WI38 (cell line): ENCODE measurements at regions not wholly inside any gene's neighbourhood (a gene's known extent, or its start where the extent isn't known, plus 50 kb on each side); places are given as distances from the start of the nearest gene placed in this dataset.

Experiments used
- H3K4me3 ChIP-seq: 2 replicates; pipeline ENCODE4 v1.5.1; 2011; ENCODE audit warnings: low read depth, mild to moderate bottlenecking, control low read depth, low read length
- TF ChIP-seq, protein P1 (sequence below): IDR thresholded peaks from 2 replicates; pipeline ENCODE4 v1.5.1; 2012; ENCODE audit warnings: low read depth, mild to moderate bottlenecking, control low read depth, low read length

DNA sequence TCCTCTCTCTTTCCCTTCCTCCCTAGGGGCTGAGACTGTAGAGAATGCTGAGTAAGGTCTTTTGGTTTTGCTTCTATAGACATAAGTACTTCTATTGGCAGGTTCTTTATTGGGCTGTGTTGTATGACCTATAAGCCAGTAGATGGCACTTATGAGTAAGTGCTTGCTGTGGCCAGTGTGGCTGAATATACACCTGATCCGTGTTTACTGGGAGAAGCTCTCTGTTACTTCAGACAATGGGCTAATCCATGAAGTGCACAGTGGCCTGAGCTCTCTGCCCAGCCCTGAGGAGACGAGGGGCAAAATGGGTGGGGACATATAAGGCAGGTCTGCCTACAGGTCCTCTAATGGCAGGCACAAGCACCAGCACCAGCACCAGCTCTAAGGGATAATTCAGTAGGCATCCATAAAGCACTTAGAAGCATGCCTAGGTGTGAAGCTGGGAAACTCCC lies 610.3 kb downstream of the RNF144B start:
- TF ChIP-seq, protein P1, sequence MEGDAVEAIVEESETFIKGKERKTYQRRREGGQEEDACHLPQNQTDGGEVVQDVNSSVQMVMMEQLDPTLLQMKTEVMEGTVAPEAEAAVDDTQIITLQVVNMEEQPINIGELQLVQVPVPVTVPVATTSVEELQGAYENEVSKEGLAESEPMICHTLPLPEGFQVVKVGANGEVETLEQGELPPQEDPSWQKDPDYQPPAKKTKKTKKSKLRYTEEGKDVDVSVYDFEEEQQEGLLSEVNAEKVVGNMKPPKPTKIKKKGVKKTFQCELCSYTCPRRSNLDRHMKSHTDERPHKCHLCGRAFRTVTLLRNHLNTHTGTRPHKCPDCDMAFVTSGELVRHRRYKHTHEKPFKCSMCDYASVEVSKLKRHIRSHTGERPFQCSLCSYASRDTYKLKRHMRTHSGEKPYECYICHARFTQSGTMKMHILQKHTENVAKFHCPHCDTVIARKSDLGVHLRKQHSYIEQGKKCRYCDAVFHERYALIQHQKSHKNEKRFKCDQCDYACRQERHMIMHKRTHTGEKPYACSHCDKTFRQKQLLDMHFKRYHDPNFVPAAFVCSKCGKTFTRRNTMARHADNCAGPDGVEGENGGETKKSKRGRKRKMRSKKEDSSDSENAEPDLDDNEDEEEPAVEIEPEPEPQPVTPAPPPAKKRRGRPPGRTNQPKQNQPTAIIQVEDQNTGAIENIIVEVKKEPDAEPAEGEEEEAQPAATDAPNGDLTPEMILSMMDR = 0 out of 2 replicates have a peak, but pooled peaks have one; percentile 9

DNA sequence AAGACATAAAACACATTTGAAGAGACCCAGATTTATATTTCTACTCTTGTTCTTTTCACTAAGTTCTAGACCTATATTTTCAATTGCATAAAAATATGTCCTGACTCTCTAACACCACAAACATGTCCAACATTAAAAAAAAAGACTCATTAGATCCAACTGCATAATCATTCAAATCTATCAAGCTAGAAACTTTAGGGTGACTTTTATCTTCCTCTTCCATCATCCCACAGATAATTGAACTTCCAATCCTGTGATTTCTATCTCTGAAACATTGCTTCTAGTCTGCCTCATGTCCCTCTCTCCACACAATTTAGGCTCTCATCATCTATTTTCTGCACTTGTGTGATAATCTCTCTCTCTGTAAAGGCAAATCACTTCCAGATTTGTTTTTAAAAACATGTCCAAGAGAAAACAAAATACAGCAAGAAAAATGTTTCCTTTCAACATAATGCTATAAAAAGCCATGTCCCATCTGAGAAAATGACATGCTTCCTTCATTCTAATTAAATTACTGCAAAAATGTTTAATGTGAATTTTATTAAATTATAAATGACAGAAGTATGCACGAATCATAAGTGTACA lies 615.9 kb downstream of the RNF144B start:
- TF ChIP-seq, protein P1 = no peak

More for the DNA sequence above, 610.3 kb downstream of the RNF144B start:
- H3K4me3 ChIP-seq = no peak overlapping the region

DNA sequence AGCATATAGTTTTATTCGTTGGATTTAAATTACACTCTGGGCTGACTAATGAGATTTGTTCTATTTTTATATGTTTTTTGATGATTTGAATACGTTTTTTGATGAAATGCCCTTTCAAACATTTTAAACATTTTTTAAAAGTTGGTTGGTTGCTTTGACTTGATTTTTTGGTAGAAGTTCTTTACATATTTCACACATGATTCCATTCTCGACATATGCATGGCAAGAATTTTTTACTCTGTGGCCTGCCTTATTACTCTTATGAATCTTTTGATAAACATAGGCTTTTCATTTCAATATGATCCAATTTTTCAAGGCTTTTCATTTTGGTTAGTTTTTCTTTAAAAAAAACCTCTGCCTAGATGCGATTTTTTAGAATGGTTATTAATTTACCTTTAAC lies 617.0 kb downstream of the RNF144B start:
- TF ChIP-seq, protein P1 = no peak
- no peak overlapping the region for H3K4me3 ChIP-seq

More for the DNA sequence above, 615.9 kb downstream of the RNF144B start:
- no peak overlapping the region for H3K4me3 ChIP-seq

DNA sequence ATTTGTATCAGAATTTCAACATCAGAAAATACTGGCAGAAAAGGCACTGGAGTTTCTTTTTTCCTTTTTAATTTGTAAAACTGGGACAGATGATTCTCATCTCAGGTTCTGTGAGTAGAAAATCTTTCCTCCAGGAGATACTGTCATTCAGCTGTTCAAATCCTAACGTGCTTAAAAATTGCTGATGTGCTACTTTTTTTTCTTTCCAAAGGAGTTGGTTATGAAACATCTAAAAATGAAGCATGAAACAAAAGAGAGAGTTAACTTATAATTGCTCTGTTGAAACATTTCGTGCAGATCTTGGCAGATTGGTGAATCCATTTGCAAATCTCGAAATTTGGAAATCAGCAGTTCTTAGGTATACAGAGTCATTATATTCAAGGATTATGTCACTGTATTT lies 622.6 kb downstream of the RNF144B start:
- H3K4me3 ChIP-seq = no peak overlapping the region
- TF ChIP-seq, protein P1 = no peak

DNA sequence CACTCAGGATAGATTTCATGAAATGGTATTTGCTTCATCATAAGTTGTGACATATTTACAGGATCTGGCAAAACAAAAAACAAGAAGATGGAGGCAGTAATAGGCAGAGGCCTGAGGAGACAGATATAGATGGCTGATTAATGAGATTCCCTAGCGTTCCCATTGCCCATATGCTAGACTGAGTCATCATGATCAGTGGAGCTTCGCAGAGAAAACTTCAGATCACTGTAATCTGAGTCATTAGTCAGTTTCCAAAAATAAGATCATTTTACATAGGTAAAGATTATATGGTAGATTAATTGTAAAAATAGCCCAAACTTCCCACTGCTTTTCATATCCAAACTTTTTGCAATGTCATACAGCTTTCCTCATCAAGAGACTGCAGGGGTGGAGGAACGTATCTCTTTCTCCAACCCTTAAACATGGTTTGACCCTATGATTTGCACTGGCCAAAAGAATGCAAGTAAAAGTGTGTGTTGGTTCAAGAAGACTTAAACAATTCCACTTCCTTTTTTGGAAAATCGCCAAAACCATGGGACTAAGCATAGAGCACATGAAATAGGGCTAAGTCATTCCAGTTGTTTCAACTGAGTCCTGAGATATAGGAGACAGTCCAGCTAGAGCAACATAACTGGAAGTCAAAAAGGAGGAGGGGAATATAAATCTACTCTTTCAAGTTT lies 626.0 kb downstream of the RNF144B start:
- H3K4me3 ChIP-seq = no peak overlapping the region
- TF ChIP-seq, protein P1 = no peak

DNA sequence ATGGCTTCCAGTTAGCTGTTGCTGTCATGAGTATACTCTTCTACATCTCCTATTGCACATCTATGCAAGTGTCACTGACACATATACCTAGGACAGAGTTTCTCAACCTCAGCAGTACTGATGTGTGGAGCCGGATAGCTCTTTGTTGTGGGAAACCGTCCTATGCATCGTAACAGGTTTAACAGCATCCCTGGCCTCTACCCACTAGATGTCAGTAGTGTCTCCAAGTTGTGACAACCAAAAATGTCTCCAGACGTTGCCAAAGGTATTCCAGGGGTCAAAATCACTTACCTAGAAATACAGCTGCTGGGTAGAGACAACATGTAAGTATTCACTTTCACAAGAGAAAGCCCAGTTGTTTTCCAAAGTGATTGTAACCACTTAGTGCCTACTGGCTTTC lies 637.6 kb downstream of the RNF144B start:
- no peak overlapping the region for H3K4me3 ChIP-seq
- TF ChIP-seq, protein P1 = no peak

DNA sequence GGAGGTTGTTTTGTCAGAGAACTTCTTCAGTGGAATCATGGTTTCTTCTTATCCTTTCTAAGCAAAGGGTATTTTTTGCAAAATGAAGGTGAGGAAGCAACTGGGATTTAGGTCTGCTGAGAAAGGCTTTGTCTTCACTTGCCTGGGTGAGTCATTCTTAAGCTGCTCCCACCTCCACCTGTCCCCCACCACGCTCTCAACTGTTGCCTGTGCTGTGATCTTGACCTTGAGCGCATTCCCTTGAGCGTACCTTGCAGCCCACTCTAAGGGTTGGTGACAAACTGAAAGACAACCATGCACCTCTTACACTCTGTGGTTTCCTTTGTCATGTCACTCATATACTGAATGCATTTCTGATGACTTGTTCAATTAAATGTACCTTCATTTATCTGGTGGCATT lies 641.1 kb downstream of the RNF144B start:
- TF ChIP-seq, protein P1 = no peak
- no peak overlapping the region for H3K4me3 ChIP-seq
